Activated naive CD8-positive, alpha-beta T cell treated with anti-CD3 and anti-CD28 coated beads, Interleukin-2, amount 10 ng/mL, durations not matched to agents 7 days and 5 days (primary cell): ENCODE measurements at regions not wholly inside any gene's neighbourhood (a gene's known extent, or its start where the extent isn't known, plus 50 kb on each side); places are given as distances from the start of the nearest gene placed in this dataset.

Source experiments
- ATAC-seq: fragments of 150-1000 bp; cut with Tn5 transposase; one replicate; pipeline ENCODE4 v1.10.0; 2021; ENCODE audit warnings: low read depth, moderate library complexity
- POLR2A ChIA-PET: fragments of 350-600 bp; sonication (Branson Sonifier 250); formaldehyde crosslinking; loops from one replicate; lab custom pipeline; 2021; ENCODE audit warnings: antibody characterized with exemption; lab: Charles Lee
- DNase-seq: peaks from one replicate; pipeline ENCODE4 v3.0.0; 2021
- H3K27ac Mint-ChIP-seq: one replicate; pipeline ENCODE4 v1.8.0; 2022; ENCODE audit warnings: mild to moderate bottlenecking, mixed read lengths
- H3K27me3 Mint-ChIP-seq: one replicate; pipeline ENCODE4 v1.8.0; 2022; ENCODE audit warnings: mild to moderate bottlenecking, moderate library complexity, mixed read lengths
- H3K36me3 Mint-ChIP-seq: one replicate; pipeline ENCODE4 v1.8.0; 2021; ENCODE audit warnings: mild to moderate bottlenecking, mixed read lengths
- H3K4me1 Mint-ChIP-seq: one replicate; pipeline ENCODE4 v1.8.0; 2021; ENCODE audit warnings: mixed read lengths
- H3K4me3 Mint-ChIP-seq: one replicate; pipeline ENCODE4 v1.8.0; 2022; ENCODE audit warnings: mild to moderate bottlenecking, moderate library complexity, mixed read lengths
- H3K9me3 Mint-ChIP-seq: one replicate; pipeline ENCODE4 v1.8.0; 2021; ENCODE audit warnings: mixed read lengths

DNA sequence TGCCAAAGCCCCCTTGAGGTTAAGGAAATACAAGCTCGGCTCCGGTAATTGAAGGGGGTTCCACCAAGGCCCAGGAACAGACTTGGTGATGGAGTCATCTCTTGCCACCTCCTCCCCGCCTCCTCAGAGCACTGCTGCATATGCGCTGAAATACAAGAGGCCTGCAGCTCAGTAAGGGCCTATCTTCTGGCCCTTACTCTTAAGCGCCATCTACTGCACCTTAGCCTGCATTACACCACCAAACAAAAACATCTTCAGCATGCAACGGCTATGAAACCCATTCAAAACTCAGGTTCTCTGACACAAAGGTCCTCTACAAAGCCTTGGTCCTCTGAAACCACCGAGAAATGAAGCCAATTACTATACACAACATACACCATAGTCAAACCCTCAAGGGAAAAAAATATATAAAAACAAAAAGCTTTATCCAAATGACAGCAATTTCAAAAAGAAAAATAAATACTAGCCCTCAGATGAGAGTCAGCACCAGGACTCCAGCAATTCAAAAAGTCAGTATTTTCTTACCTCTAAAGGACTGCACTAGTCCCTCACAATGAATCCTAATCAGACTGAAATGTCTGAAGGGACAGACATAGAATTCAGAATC lies 176.8 kb upstream of the TBX20 start:
- no peak for ATAC-seq
- POLR2A ChIA-PET, result no interaction called here
- H3K9me3 Mint-ChIP-seq, result peaks cover 5% of the 10 kb centered on the region
- H3K36me3 Mint-ChIP-seq, result no peaks in the 10 kb centered on the region
- H3K4me3 Mint-ChIP-seq, result no peak overlapping the region
- peaks cover 19% of the 10 kb centered on the region for H3K27me3 Mint-ChIP-seq
- H3K4me1 Mint-ChIP-seq, result no peaks in the 10 kb centered on the region
- no peak for DNase-seq
- no peak overlapping the region for H3K27ac Mint-ChIP-seq

DNA sequence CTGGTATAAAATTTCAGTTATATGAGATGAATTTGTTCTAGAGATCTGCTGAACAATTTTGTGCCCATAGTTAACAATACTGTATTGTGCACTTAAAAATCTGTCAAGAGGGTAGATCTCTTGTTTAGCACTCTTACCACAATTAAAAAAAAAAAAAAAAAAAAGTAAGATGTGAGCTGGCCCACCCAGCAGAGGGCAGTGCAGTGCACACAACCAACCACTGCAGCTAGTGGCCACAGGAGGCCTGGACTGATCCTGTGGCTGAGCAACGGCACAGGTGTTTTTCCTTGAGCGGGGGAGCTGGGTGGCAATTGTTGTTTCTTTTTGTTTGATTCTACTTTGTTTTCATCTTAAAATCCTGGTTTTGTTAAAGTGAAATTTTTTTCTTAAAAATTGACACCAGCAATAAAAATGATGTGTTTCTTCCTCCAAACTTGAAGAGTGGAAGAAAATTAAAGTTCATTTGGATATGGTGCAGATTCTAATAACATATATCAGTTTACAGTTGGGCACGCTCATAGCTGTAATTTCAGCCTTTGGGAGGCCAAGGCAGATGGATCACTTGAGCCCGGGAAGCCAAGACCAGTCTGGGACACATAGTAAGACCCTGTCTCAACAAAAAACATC lies 171.1 kb upstream of the TBX20 start:
- no peaks in the 10 kb centered on the region for H3K4me1 Mint-ChIP-seq
- H3K4me3 Mint-ChIP-seq, result no peak overlapping the region
- no peaks in the 10 kb centered on the region for H3K36me3 Mint-ChIP-seq
- POLR2A ChIA-PET, result no interaction called here
- DNase-seq, result peak; percentile 60
- no peaks in the 10 kb centered on the region for H3K9me3 Mint-ChIP-seq
- ATAC-seq, result peak; percentile 78
- peaks cover 18% of the 10 kb centered on the region for H3K27me3 Mint-ChIP-seq
- H3K27ac Mint-ChIP-seq, result peak overlapping the region; percentile 58

DNA sequence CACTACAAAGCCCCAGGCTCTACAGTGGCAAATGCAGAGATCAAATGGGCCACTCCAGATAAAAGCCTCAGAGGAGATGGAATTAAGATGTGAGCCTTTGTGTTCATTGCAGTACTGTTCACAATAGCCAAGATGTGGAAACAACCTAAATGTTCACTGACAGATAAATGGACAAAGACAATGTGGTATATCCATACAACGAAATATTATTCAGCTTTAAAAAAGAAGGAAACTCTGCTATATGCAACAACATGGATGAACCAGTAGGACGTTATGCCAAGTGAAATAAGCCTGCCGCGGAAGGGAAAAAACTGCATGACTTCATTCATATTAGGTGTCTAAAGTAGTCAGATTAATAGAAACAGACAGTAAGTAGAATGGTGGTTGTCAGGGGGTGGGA lies 170.5 kb upstream of the TBX20 start:
- ATAC-seq, result no peak
- H3K27ac Mint-ChIP-seq, result no peak overlapping the region
- POLR2A ChIA-PET, result no interaction called here
- no peaks in the 10 kb centered on the region for H3K4me1 Mint-ChIP-seq
- H3K27me3 Mint-ChIP-seq, result peaks cover 18% of the 10 kb centered on the region
- H3K9me3 Mint-ChIP-seq, result no peaks in the 10 kb centered on the region
- no peak overlapping the region for H3K4me3 Mint-ChIP-seq
- no peak for DNase-seq
- no peaks in the 10 kb centered on the region for H3K36me3 Mint-ChIP-seq

DNA sequence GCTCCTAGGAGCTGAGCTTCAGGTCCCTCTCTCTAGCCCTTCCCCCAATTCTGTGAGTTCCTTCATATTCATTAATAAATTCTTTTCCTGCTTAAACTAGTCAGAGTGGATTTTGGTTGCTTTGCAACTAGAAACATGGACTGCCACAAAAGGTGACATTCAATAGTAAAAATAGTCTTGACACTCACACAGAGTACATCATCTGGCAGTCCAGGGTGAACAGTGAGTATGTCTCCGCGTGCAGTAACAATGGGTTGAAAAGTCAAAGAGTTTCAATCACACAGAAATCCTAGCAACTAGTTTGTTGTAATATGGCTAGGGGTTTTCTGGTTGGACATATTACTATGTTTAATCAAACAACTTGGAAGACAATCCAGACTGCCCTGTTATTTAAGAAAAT lies 168.8 kb upstream of the TBX20 start:
- no peak for DNase-seq
- Mint-ChIP-seq H3K9me3 (no peaks in the 10 kb centered on the region), H3K27me3 (peaks cover 18% of the 10 kb centered on the region), H3K27ac (no peak overlapping the region), H3K4me1 (no peaks in the 10 kb centered on the region), H3K4me3 (no peak overlapping the region), H3K36me3 (no peaks in the 10 kb centered on the region)
- POLR2A ChIA-PET, result no interaction called here
- ATAC-seq, result no peak

DNA sequence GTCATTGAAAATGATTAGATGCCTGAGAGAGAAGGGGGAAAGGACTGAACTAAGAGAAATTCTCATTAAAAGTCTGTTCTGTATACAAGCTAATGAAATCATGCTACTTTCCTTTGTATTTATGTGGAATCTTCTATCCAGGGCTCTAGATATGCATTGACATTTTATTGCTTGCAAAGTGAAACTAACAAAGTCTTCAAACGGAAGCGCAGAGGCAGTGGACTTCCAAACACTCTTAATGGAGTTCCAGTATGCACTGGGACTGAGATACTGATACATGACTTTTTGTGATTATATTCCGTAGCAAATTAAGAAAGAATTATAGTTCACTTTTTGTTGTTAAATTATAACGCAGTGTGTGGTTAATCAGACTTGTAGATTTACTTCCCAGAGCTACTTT lies 166.8 kb upstream of the TBX20 start:
- H3K9me3 Mint-ChIP-seq, result no peaks in the 10 kb centered on the region
- ATAC-seq (no peak), DNase-seq (no peak)
- peaks cover 11% of the 10 kb centered on the region for H3K27me3 Mint-ChIP-seq
- H3K4me1 Mint-ChIP-seq, result no peaks in the 10 kb centered on the region
- POLR2A ChIA-PET, result no interaction called here
- H3K27ac Mint-ChIP-seq, result no peak overlapping the region
- peak overlapping the region; percentile 10 for H3K4me3 Mint-ChIP-seq
- no peaks in the 10 kb centered on the region for H3K36me3 Mint-ChIP-seq

DNA sequence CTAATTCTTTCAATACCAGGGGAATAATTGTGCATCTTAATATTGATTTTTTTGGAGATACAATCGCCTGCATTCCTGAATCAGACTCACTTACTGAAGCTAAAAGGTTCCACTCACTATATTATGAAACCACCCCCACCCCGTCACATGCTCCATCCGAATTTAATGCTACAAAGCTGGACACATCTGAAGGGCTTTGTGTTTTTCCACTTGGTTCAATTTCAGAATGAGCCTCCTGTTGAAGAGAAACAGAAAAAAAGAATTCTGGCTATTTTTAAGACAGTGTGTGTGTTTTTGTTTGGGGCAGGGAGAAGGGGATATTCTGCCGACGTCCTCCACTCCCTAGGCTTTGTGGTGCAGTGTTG lies 165.5 kb upstream of the TBX20 start:
- Mint-ChIP-seq H3K4me1 (no peaks in the 10 kb centered on the region), H3K9me3 (no peaks in the 10 kb centered on the region), H3K27ac (no peak overlapping the region), H3K4me3 (no peak overlapping the region), H3K27me3 (peaks cover 7% of the 10 kb centered on the region), H3K36me3 (no peaks in the 10 kb centered on the region)
- POLR2A ChIA-PET, result no interaction called here
- DNase-seq, result no peak
- no peak for ATAC-seq

DNA sequence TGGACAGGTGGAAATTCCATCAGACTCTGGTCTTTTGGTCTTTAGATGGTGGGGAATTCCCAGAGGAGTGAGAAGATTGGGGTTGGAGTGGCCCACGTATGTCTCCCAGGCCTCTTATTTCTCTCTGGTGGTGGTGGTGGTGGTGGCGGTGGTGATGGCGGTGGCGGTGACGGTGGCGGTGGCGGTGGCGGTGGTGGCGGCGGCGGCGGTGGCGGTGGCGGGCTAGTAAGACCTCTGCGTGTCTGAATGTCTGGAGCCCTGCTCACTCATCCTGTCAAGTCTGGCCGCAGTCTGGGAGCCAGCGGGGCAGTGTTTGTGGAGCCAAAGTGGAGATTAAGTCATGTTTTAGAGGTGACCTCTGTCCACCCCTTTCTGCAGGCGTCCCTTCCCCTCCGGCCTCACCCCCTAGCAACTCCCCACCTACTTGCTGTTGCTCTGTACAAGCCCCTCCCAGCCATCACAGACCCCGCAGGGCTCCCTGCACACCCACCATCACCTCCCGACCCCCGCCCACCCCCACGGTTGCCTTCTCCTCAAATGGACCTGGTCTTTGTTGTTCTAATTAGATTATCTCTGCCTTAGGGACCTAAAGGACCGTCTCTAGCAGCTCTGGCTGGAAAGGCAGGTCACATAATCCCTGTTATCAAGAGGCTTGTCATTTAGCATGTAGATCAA lies 165.0 kb upstream of the TBX20 start:
- Mint-ChIP-seq H3K27ac (no peak overlapping the region), H3K4me3 (no peak overlapping the region), H3K27me3 (peaks cover 3% of the 10 kb centered on the region), H3K9me3 (no peaks in the 10 kb centered on the region), H3K4me1 (no peaks in the 10 kb centered on the region), H3K36me3 (no peaks in the 10 kb centered on the region)
- no peak for DNase-seq
- POLR2A ChIA-PET, result no interaction called here
- no peak for ATAC-seq

DNA sequence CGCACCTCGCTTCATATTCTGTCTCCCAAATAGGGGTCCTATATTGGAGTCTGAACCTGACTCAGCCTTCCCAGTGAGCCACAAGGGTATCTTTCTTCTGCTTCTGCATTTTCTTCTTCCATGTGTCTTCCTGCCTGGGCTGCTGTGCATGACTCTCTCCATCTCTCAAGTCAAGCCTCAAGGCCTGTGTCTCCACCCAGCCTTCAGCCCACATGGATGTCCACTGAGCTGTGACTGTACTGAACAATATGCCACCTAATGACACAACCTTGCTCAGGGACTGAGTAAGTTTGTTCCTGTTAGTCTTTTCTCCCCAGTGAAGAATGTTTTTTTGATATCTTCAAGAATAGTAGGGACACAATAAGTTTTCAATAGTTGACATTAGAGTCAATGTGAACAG lies 162.7 kb upstream of the TBX20 start:
- H3K27ac Mint-ChIP-seq, result no peak overlapping the region
- DNase-seq (no peak), ATAC-seq (no peak)
- POLR2A ChIA-PET, result no interaction called here
- H3K27me3 Mint-ChIP-seq, result peaks cover 8% of the 10 kb centered on the region
- H3K4me3 Mint-ChIP-seq, result no peak overlapping the region
- no peaks in the 10 kb centered on the region for H3K4me1 Mint-ChIP-seq
- H3K36me3 Mint-ChIP-seq, result no peaks in the 10 kb centered on the region
- H3K9me3 Mint-ChIP-seq, result no peaks in the 10 kb centered on the region

DNA sequence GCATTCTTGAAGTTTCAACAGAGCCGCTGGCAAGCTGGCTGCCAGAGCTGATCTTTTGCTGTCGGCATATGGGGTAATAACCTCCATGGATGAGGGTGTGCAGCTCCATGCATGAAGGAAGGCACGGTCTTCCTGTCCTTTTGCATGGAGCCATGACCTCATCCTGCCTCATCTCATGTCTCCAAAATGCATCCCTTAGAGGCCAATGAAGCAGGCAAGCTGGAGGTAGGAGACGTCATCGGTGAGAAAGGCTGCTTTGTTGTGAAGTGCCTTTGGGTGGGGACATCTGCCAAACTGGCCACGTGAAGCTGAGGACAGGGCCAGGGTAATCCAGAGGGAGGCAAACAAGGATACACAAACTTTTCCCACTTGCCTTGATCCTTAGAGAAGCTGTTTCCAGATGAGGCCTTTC lies 161.5 kb upstream of the TBX20 start:
- H3K9me3 Mint-ChIP-seq, result no peaks in the 10 kb centered on the region
- ATAC-seq, result no peak

DNA sequence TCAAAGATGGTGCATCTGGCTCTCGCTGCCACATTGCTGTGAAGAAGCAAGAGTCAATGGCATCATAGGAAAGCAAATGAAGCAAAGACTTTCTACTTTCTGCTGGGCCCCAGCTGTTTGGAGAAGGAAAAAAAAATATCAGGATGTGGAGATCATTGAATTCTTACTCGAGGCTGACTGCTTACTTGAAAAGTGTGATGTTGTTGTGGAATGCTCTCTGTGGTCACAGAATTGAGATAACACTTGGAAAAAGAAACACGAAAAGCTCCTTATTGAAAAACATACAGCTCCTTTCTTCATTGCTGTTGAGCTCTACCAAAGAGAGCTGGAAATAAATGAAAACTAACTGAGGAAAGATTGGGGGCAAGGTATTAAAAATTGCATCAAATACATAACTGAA lies 157.4 kb upstream of the TBX20 start:
- Mint-ChIP-seq H3K4me3 (no peak overlapping the region), H3K27ac (no peak overlapping the region), H3K27me3 (peaks cover 14% of the 10 kb centered on the region), H3K9me3 (no peaks in the 10 kb centered on the region), H3K36me3 (no peaks in the 10 kb centered on the region), H3K4me1 (no peaks in the 10 kb centered on the region)
- ATAC-seq (no peak), DNase-seq (no peak)
- POLR2A ChIA-PET, result no interaction called here

More for the DNA sequence above, 161.5 kb upstream of the TBX20 start:
- DNase-seq, result no peak
- Mint-ChIP-seq H3K27ac (no peak overlapping the region), H3K4me3 (no peak overlapping the region), H3K27me3 (peaks cover 10% of the 10 kb centered on the region), H3K4me1 (no peaks in the 10 kb centered on the region), H3K36me3 (no peaks in the 10 kb centered on the region)
- POLR2A ChIA-PET, result no interaction called here

DNA sequence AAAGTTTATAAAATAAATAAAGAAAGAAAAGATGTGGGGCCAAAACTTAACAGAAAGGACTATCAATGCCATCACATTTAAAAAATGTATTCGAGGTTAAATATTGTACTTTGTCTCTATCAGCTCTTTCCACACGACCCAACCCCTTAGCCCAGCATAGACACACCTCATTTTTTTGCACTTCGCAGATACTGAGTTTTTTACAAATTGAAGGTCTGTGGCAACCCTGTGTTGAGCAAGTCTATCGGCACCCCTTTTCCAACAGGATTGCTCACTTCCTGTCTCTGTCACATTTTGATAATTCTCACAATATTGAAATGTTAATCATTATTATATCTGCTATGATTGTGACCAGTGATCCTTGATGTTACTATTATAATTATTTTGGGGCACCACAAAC lies 151.6 kb upstream of the TBX20 start:
- DNase-seq (no peak), ATAC-seq (no peak)
- Mint-ChIP-seq H3K4me1 (no peaks in the 10 kb centered on the region), H3K27ac (no peak overlapping the region), H3K27me3 (peaks cover 8% of the 10 kb centered on the region), H3K36me3 (no peaks in the 10 kb centered on the region), H3K4me3 (no peak overlapping the region), H3K9me3 (no peaks in the 10 kb centered on the region)
- POLR2A ChIA-PET, result no interaction called here

DNA sequence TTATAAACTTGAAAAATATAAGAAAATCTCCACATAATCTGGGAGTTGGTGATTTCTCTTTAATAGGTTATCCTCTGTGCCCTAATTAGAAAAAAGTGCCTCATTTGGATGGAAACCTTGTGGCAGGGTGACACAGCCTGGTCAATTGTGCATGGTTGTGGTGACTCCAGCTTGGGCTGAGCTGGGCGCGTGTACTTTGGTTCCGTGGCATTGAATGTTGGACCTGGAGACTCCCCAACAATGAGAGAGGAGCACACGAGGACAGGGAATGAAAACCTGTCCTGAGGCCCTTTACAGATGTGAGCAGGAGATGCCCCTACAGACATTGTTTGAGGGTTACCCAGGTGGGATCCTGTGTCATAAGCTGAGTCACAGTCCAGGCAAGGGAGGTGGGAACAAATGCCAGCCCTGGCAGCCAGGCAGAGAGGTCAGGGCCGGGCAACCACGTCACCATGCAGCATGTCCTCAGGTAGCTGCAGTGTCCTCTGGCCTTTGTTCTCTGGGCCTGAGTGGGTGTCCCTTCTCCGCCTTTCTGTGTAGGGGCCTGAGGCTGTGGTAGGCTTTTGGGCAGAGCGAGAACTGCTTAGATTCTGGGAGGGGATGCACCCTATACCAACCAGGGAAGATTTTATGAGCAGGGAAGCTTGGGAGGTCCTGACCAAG lies 147.4 kb upstream of the TBX20 start:
- Mint-ChIP-seq H3K27ac (no peak overlapping the region), H3K36me3 (no peaks in the 10 kb centered on the region), H3K4me3 (no peak overlapping the region), H3K9me3 (no peaks in the 10 kb centered on the region), H3K27me3 (peaks cover 2% of the 10 kb centered on the region), H3K4me1 (no peaks in the 10 kb centered on the region)
- POLR2A ChIA-PET, result no interaction called here
- DNase-seq (no peak), ATAC-seq (no peak)

DNA sequence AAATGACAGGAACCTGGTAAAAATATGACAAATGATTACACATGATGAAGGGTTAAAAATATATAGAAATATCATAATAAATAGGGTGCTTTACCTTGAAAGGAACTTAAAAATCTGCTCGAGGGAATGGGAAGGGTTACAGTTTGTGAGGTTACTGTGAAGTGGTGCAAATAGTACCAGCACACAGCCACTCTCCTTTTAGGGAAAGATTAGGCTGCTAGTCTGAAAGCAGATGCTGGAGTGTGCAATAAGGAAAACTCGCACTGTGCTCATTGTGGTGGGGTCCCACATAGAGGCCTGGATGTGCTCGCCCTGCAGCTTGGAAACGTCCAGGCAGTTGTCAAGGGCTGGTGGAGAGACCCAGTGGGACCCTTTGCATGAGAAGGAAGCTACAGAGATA lies 145.9 kb upstream of the TBX20 start:
- Mint-ChIP-seq H3K9me3 (no peaks in the 10 kb centered on the region), H3K4me1 (no peaks in the 10 kb centered on the region), H3K4me3 (no peak overlapping the region), H3K27ac (no peak overlapping the region), H3K27me3 (peaks cover 2% of the 10 kb centered on the region), H3K36me3 (no peaks in the 10 kb centered on the region)
- POLR2A ChIA-PET, result no interaction called here
- DNase-seq (no peak), ATAC-seq (no peak)

DNA sequence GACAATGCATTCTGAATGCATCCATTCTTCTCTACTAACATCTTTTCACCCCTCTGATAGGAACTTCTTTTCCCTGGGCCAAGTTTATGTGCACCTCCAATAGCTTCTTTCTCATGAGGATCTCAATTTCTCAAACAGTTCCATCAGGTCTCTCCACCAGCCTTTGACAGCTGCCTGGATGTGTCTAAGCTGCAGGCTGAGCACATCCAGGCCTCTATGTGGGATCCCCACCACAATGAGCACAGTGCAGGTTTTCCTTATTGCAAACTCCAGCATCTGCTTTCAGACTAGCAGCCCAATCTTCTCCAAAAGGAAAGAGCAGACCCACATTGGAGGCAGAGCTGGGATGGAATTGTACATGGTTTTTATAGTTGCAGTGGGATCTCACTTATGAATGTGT lies 145.3 kb upstream of the TBX20 start:
- DNase-seq, result no peak
- H3K36me3 Mint-ChIP-seq, result no peaks in the 10 kb centered on the region
- ATAC-seq, result no peak
- no peak overlapping the region for H3K4me3 Mint-ChIP-seq
- H3K27me3 Mint-ChIP-seq, result peaks cover 2% of the 10 kb centered on the region
- H3K9me3 Mint-ChIP-seq, result no peaks in the 10 kb centered on the region
- H3K27ac Mint-ChIP-seq, result no peak overlapping the region
- POLR2A ChIA-PET, result no interaction called here
- no peaks in the 10 kb centered on the region for H3K4me1 Mint-ChIP-seq
